ENCODE measurements at regions not wholly inside any gene's neighbourhood (a gene's known extent, or its start where the extent isn't known, plus 50 kb on each side); places are given as distances from the start of the nearest gene placed in this dataset.

DNA sequence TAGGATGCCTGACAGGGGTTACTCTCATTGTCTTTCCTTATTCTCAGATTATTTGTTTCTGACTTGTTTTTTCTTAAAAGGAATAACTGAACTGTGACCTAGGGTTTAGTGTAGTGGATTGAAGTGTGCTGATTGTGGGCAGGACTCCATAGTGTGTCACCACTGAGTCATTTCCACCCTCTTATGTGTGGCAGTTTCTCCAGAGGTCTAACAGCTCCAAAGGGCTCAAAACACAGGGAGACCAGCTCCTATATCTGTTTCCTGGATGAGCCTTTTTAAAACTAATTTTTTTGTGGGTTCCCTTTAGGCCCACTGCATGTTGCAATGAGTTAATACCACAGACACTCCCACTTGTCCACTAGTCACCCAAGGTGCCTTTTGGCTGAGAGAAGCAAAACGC lies 951.1 kb upstream of the ADGRB3 start:
- TF ChIP-seq CEBPZ (IDR thresholded peaks at IDR 0.05; ENCODE audit: low read depth, low read length) (no peak), ZBTB40 (IDR thresholded peaks at IDR 0.05; ENCODE audit: borderline replicate concordance) (no peak), SP1 (IDR thresholded peaks at IDR 0.05; ENCODE audit: low read depth, low read length) (no peak)
